ENCODE measurements at regions not wholly inside any gene's neighbourhood (a gene's known extent, or its start where the extent isn't known, plus 50 kb on each side); places are given as distances from the start of the nearest gene placed in this dataset.

- Mint-ChIP-seq H3K4me3 (no peak overlapping the region), H3K27me3 (ENCODE audit: low read depth) (no peaks in the 10 kb centered on the region), H3K27ac (no peak overlapping the region), H3K36me3 (peaks cover 7% of the 10 kb centered on the region), H3K4me1 (peaks cover 47% of the 10 kb centered on the region), H3K9me3 (peaks cover 12% of the 10 kb centered on the region)
- no peak for DNase-seq (ENCODE audit: low spot score in 2 of 2, unreplicated experiment in 2 of 2)
- no peak for TF ChIP-seq CTCF (IDR thresholded peaks at IDR 0.05; ENCODE audit: unreplicated experiment)
Observed at GRCh38 chr9:82153032-82153431, 164.5 kb downstream of the SPATA31D1 start.

DNA sequence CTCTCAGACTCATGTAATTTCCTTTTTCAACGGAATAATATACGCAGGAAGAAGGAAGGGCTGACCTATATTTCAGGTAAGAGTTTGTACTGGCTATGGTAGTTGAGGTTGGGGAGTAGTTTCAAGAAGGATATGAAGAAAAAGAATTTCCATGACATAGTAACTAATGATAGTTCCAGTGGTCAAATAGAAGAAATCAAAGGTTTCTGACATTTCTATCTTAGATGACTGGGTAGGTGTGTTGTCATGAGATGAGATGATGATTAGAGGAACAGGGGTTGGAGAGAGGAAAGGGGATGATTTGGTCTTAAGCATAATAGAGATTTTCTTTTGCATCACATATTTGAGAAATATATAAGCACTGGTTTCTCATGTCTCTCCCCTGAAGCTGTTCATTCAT lies 166.0 kb downstream of the SPATA31D1 start:
- Mint-ChIP-seq H3K27ac (no peak overlapping the region), H3K9me3 (peaks cover 12% of the 10 kb centered on the region), H3K36me3 (peaks cover 7% of the 10 kb centered on the region), H3K4me3 (no peak overlapping the region), H3K4me1 (peaks cover 42% of the 10 kb centered on the region), H3K27me3 (ENCODE audit: low read depth) (no peaks in the 10 kb centered on the region)
- TF ChIP-seq CTCF (IDR thresholded peaks at IDR 0.05; ENCODE audit: unreplicated experiment) = no peak
- no peak for DNase-seq (ENCODE audit: low spot score in 2 of 2, unreplicated experiment in 2 of 2)

- TF ChIP-seq CTCF (IDR thresholded peaks at IDR 0.05; ENCODE audit: unreplicated experiment) = no peak
- Mint-ChIP-seq H3K4me3 (no peak overlapping the region), H3K36me3 (peaks cover 1% of the 10 kb centered on the region), H3K4me1 (peaks cover 17% of the 10 kb centered on the region), H3K27ac (no peak overlapping the region), H3K9me3 (peaks cover 28% of the 10 kb centered on the region), H3K27me3 (ENCODE audit: low read depth) (no peaks in the 10 kb centered on the region)
- no peak for DNase-seq (ENCODE audit: low spot score in 2 of 2, unreplicated experiment in 2 of 2)
Observed at GRCh38 chr9:82161876-82162275, 173.3 kb downstream of the SPATA31D1 start.

DNA sequence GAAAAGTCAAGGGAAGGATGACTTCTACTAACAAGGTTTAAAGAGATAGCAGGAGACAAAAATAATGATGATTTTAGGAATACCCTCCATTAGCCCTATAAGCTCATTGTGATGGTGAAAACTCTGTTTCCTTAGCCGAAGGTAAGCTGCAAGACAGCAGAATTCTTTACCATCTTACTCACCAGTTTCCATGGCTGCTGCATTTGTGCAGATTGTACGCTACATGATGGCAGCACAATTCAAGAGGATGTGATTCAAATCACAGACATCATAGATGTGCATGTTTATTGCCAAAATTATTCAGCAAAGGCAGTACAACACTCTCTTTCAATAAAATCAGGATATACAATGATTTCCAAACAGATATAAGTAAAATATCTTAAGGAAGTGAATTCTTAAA lies 175.6 kb downstream of the SPATA31D1 start:
- H3K27me3 Mint-ChIP-seq (ENCODE audit: low read depth) = no peaks in the 10 kb centered on the region
- H3K27ac Mint-ChIP-seq = no peak overlapping the region
- H3K9me3 Mint-ChIP-seq = peaks cover 28% of the 10 kb centered on the region
- no peak overlapping the region for H3K4me3 Mint-ChIP-seq
- peaks cover 1% of the 10 kb centered on the region for H3K36me3 Mint-ChIP-seq
- no peak for DNase-seq (ENCODE audit: low spot score in 2 of 2, unreplicated experiment in 2 of 2)
- no peak for TF ChIP-seq CTCF (IDR thresholded peaks at IDR 0.05; ENCODE audit: unreplicated experiment)
- H3K4me1 Mint-ChIP-seq = peaks cover 13% of the 10 kb centered on the region

DNA sequence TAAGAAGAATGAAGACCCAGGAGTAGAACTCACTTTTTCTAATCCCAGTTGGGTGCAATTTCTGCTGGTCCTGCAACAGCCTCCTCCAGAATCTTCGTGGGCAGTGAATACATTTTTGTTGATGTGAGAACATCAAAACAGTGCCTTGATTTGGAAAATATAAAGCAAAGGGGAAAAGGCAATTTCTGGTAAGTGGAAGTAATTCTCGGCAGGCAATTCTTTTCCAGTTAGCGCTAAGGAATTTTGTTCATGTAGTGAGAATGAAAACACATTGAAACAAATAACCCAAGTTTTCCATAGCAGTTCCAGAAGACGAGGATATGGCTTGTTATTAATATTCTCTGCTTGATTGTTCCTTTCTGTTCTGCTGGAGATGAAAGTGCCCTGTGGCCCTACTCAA lies 178.7 kb downstream of the SPATA31D1 start:
- Mint-ChIP-seq H3K4me3 (no peak overlapping the region), H3K9me3 (peaks cover 25% of the 10 kb centered on the region), H3K36me3 (peaks cover 1% of the 10 kb centered on the region), H3K27me3 (ENCODE audit: low read depth) (no peaks in the 10 kb centered on the region), H3K27ac (no peak overlapping the region), H3K4me1 (peaks cover 28% of the 10 kb centered on the region)
- TF ChIP-seq CTCF (IDR thresholded peaks at IDR 0.05; ENCODE audit: unreplicated experiment) = no peak
- DNase-seq (ENCODE audit: low spot score in 2 of 2, unreplicated experiment in 2 of 2) = no peak

GRCh38 chr9:82168585-82168984 lies 180.0 kb downstream of the SPATA31D1 start:
- Mint-ChIP-seq H3K4me3 (no peak overlapping the region), H3K9me3 (peaks cover 19% of the 10 kb centered on the region), H3K27ac (peak overlapping the region; percentile 3), H3K27me3 (ENCODE audit: low read depth) (no peaks in the 10 kb centered on the region), H3K36me3 (no peaks in the 10 kb centered on the region), H3K4me1 (peaks cover 37% of the 10 kb centered on the region)
- no peak for DNase-seq (ENCODE audit: low spot score in 2 of 2, unreplicated experiment in 2 of 2)
- no peak for TF ChIP-seq CTCF (IDR thresholded peaks at IDR 0.05; ENCODE audit: unreplicated experiment)

Data from mesothelial cell of epicardium (in vitro differentiated cells).